ENCODE measurements at regions not wholly inside any gene's neighbourhood (a gene's known extent, or its start where the extent isn't known, plus 50 kb on each side); places are given as distances from the start of the nearest gene placed in this dataset.

GRCh38 chr13:105670179-105670990, 865.1 kb downstream of the EFNB2 start:
- Histone ChIP-seq H3K4me1 (no peaks in the 10 kb centered on the region), H3K9me3 (no peaks in the 10 kb centered on the region), H3K36me3 (no peaks in the 10 kb centered on the region), H3K4me3 (no peak overlapping the region), H3K27me3 (no peaks in the 10 kb centered on the region), H3K27ac (no peak overlapping the region)
- DNase-seq (ENCODE audit: extremely low spot score in 2 of 2), result no peak
- intact Hi-C loops (cut with DNase I), result no loop called here
- TF ChIP-seq, protein P1, sequence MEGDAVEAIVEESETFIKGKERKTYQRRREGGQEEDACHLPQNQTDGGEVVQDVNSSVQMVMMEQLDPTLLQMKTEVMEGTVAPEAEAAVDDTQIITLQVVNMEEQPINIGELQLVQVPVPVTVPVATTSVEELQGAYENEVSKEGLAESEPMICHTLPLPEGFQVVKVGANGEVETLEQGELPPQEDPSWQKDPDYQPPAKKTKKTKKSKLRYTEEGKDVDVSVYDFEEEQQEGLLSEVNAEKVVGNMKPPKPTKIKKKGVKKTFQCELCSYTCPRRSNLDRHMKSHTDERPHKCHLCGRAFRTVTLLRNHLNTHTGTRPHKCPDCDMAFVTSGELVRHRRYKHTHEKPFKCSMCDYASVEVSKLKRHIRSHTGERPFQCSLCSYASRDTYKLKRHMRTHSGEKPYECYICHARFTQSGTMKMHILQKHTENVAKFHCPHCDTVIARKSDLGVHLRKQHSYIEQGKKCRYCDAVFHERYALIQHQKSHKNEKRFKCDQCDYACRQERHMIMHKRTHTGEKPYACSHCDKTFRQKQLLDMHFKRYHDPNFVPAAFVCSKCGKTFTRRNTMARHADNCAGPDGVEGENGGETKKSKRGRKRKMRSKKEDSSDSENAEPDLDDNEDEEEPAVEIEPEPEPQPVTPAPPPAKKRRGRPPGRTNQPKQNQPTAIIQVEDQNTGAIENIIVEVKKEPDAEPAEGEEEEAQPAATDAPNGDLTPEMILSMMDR (IDR thresholded peaks at IDR 0.05), result no peak
- TF ChIP-seq POLR2A (IDR thresholded peaks at IDR 0.05) (no peak), POLR2AphosphoS5 (IDR thresholded peaks at IDR 0.05; ENCODE audit: insufficient read depth in 1 of 2, low read depth in 1 of 2) (no peak)

- TF ChIP-seq POLR2A (IDR thresholded peaks at IDR 0.05) (no peak), POLR2AphosphoS5 (IDR thresholded peaks at IDR 0.05; ENCODE audit: insufficient read depth in 1 of 2, low read depth in 1 of 2) (no peak)
- H3K36me3 ChIP-seq, result no peaks in the 10 kb centered on the region
- no peak overlapping the region for H3K27ac ChIP-seq
- DNase-seq (ENCODE audit: extremely low spot score in 2 of 2), result no peak
- intact Hi-C loops (cut with DNase I), result no loop called here
- no peak overlapping the region for H3K4me3 ChIP-seq
- no peaks in the 10 kb centered on the region for H3K9me3 ChIP-seq
- H3K27me3 ChIP-seq, result no peaks in the 10 kb centered on the region
- no peaks in the 10 kb centered on the region for H3K4me1 ChIP-seq
Observed at GRCh38 chr13:105665284-105665683, 870.2 kb downstream of the EFNB2 start.

DNA sequence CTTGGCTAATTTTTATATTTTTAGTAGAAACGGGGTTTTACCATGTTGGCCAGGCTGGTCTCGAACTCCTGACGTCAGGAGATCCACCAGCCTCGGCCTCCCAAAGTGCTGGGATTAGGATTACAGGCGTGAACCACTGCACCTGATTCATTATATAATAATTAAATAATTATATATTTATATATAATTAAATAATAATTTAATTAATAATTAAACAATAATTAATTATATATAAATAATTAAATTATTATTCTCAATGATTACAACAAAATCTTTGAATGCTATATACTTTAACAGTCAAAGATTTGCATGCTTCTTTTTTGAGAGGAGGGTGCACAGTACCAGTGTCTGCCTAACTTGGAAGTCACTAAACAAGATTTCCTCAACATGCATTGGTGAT, 872.3 kb downstream of the EFNB2 start:
- H3K27ac ChIP-seq, result no peak overlapping the region
- no peak for DNase-seq (ENCODE audit: extremely low spot score in 2 of 2)
- H3K36me3 ChIP-seq, result no peaks in the 10 kb centered on the region
- H3K9me3 ChIP-seq, result no peaks in the 10 kb centered on the region
- H3K27me3 ChIP-seq, result no peaks in the 10 kb centered on the region
- no peaks in the 10 kb centered on the region for H3K4me1 ChIP-seq
- intact Hi-C loops (cut with DNase I), result no loop called here
- no peak overlapping the region for H3K4me3 ChIP-seq
- TF ChIP-seq POLR2A (IDR thresholded peaks at IDR 0.05) (no peak), POLR2AphosphoS5 (IDR thresholded peaks at IDR 0.05; ENCODE audit: insufficient read depth in 1 of 2, low read depth in 1 of 2) (no peak)
- TF ChIP-seq, protein P1 (IDR thresholded peaks at IDR 0.05), result no peak

DNA sequence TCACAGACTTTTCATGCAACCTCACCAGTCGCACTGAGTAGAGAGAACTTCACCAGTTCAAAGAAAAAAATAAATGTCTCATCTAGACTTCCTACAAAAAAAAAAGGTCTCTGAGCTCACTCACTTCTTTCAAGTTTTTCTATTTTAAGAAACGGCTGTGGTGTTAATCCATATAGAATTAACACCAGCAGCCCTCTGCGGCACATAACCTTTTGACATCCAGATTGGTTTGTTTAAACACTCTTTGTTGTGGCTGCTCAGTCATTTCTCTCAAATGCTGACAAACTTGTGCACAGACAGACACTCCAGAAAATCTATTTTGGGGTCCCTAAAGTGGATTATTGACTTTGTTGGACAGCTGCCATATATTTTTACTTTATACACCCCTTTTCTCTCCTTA, 874.9 kb downstream of the EFNB2 start:
- Histone ChIP-seq H3K27me3 (no peaks in the 10 kb centered on the region), H3K27ac (no peak overlapping the region), H3K9me3 (no peaks in the 10 kb centered on the region), H3K36me3 (no peaks in the 10 kb centered on the region), H3K4me3 (no peak overlapping the region), H3K4me1 (no peaks in the 10 kb centered on the region)
- TF ChIP-seq POLR2AphosphoS5 (IDR thresholded peaks at IDR 0.05; ENCODE audit: insufficient read depth in 1 of 2, low read depth in 1 of 2), result no peak
- TF ChIP-seq POLR2A (IDR thresholded peaks at IDR 0.05), result no peak
- TF ChIP-seq, protein P1 (IDR thresholded peaks at IDR 0.05), result no peak
- DNase-seq (ENCODE audit: extremely low spot score in 2 of 2), result no peak
- intact Hi-C loops (cut with DNase I), result no loop called here

DNA sequence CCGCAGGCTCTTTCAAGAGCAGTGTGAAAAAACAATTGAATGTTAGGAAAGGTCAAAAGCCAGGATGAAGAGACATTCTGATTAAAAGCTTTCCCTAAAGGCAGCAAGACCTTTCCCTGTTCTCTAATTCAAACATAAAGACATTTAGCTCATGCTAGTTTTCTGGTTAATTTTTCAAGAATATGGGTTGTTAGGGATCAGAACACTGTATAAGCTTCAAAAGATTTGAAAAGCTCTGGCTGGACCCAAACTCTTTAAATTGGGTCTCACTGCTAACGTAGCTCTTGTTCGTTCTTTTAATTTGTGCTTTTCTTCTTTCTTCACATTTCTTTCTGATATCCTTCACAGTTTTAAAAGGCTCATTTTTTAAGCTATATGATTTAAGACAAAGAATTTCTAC, 877.0 kb downstream of the EFNB2 start:
- Histone ChIP-seq H3K4me3 (no peak overlapping the region), H3K4me1 (no peaks in the 10 kb centered on the region), H3K9me3 (no peaks in the 10 kb centered on the region), H3K36me3 (no peaks in the 10 kb centered on the region), H3K27me3 (no peaks in the 10 kb centered on the region), H3K27ac (no peak overlapping the region)
- intact Hi-C loops (cut with DNase I), result no loop called here
- DNase-seq (ENCODE audit: extremely low spot score in 2 of 2), result no peak
- TF ChIP-seq, protein P1 (IDR thresholded peaks at IDR 0.05), result no peak
- TF ChIP-seq POLR2A (IDR thresholded peaks at IDR 0.05) (no peak), POLR2AphosphoS5 (IDR thresholded peaks at IDR 0.05; ENCODE audit: insufficient read depth in 1 of 2, low read depth in 1 of 2) (no peak)

Data from vagina (tissue), 2 donors.